OCI-LY7 (cell line): ENCODE measurements at regions not wholly inside any gene's neighbourhood (a gene's known extent, or its start where the extent isn't known, plus 50 kb on each side); places are given as distances from the start of the nearest gene placed in this dataset.

Experiments used
- EZH2phosphoT487 ChIP-seq: fragments of 200-600 bp; sonication (generic); IDR thresholded peaks from 2 replicates; pipeline ENCODE4 v1.6.1; 2018; ENCODE audit warnings: low read depth, borderline replicate concordance, mild to moderate bottlenecking, mixed run types, antibody characterized with exemption, low read length, moderate library complexity, mixed read lengths
- TF ChIP-seq, protein P1 (sequence below): fragments of 200-600 bp; sonication (generic); conservative IDR thresholded peaks from 2 replicates; pipeline ENCODE4 v1.5.1; 2014; ENCODE audit warnings: mild to moderate bottlenecking, antibody characterized with exemption, low read length, moderate library complexity, mixed read lengths

DNA sequence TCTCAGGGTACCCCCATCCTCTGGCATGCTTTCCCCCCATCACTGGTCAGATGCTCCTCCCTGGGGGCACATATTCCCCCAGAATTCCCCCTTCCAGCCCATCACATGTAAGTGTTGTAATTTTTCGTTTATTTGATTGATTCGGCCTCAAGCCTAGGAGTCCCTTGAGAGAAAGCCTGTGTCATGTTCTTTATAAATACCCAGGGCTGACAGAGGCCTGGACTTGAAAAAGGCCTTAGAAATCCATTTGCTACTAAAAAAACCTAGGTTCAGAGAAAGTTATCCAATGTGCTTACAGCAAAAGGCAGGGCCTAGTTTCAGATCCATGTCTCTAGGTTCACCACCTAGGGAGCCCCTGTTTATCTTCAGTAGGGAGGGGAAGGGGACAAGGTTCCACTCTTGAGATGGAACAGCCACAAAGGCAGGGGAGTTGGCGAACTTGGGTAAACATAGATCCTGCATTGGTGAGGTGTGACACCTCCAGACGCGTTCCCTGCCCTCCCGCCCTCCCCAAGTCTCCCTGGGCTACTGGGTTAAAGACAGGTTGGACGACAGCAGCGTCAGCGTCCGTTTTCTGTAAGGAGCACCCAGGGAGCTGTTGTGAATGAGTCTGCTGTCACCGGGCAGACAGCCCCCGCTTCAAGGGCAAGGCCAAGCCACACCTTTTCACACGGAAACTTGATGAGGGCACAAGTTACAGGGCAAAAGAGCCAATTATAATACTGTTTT, 147.8 kb downstream of the EN1 start:
- TF ChIP-seq, protein P1, sequence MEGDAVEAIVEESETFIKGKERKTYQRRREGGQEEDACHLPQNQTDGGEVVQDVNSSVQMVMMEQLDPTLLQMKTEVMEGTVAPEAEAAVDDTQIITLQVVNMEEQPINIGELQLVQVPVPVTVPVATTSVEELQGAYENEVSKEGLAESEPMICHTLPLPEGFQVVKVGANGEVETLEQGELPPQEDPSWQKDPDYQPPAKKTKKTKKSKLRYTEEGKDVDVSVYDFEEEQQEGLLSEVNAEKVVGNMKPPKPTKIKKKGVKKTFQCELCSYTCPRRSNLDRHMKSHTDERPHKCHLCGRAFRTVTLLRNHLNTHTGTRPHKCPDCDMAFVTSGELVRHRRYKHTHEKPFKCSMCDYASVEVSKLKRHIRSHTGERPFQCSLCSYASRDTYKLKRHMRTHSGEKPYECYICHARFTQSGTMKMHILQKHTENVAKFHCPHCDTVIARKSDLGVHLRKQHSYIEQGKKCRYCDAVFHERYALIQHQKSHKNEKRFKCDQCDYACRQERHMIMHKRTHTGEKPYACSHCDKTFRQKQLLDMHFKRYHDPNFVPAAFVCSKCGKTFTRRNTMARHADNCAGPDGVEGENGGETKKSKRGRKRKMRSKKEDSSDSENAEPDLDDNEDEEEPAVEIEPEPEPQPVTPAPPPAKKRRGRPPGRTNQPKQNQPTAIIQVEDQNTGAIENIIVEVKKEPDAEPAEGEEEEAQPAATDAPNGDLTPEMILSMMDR: no peak
- TF ChIP-seq EZH2phosphoT487: no peak
